HCT116 (cell line): ENCODE measurements at regions not wholly inside any gene's neighbourhood (a gene's known extent, or its start where the extent isn't known, plus 50 kb on each side); places are given as distances from the start of the nearest gene placed in this dataset.

Source experiments
- ATAC-seq: fragments of 200-7000 bp; cut with Tn5 transposase; 2 replicates; pipeline ENCODE4 v1.9.1; 2020; ENCODE audit warnings: mild to moderate bottlenecking, moderate library complexity
- BruUV-seq: library from RNA; stranded (reverse); fragments of 400-500 nt; replicated peaks from 2 replicates; lab custom pipeline; 2021; lab: Mats Ljungman, UMichigan
- CTCF ChIA-PET: fragments of 300-600 bp; sonication (Branson Sonifier 250); formaldehyde crosslinking; loops from one replicate; lab custom pipeline; 2021; ENCODE audit warnings: antibody characterized with exemption; lab: Charles Lee
- POLR2A ChIA-PET: fragments of 300-600, 350-600 bp; sonication (Branson Sonifier 250); formaldehyde crosslinking; loops from one replicate; lab custom pipeline; 2021; ENCODE audit warnings: antibody characterized with exemption; lab: Charles Lee
- RAD21 ChIA-PET, 2 experiments: fragments of 300-600 bp; sonication (Branson Sonifier 250); formaldehyde crosslinking; loops; one replicate each; lab custom pipeline; 2023; ENCODE audit warnings: low total read pairs in 2 of 2; ENCODE audit not compliant: uncharacterized antibody in 2 of 2, unreplicated experiment in 2 of 2, low non-redundant PET in 1 of 2; lab: Charles Lee
- DNase-seq: peaks from one replicate; pipeline ENCODE4 v3.0.0-alpha.2; 2010; ENCODE audit warnings: low read depth, low spot score
- H2AFZ ChIP-seq: fragments of 200-600 bp; shearing (Covaris generic), sonication (generic); 2 replicates; pipeline ENCODE4 v1.6.1; 2017; ENCODE audit warnings: low read depth, mixed run types, mixed read lengths, antibody characterized with exemption, low read length; ENCODE audit not compliant: poor library complexity, severe bottlenecking
- H3K27ac ChIP-seq: 2 replicates; pipeline ENCODE4 v1.5.1; 2012; ENCODE audit warnings: low read depth, low read length
- H3K27me3 ChIP-seq: fragments of 200-600 bp; sonication (generic); 2 replicates; pipeline ENCODE4 v1.6.1; 2016; ENCODE audit warnings: mixed run types, low read length, mixed read lengths; ENCODE audit not compliant: insufficient read depth
- H3K36me3 ChIP-seq, 2 experiments: fragments of 200-500 bp in 1 of 2; fragments of 200-600 bp in 1 of 2; sonication (Bioruptor generic) in 1 of 2; sonication (generic) in 1 of 2; 2 replicates each; pipeline versions ENCODE4 v1.5.1 to v1.6.1; 2014 to 2016; ENCODE audit warnings: low read length in 2 of 2, inconsistent platforms in 1 of 2, mixed read lengths in 1 of 2, mixed run types in 1 of 2; ENCODE audit not compliant: insufficient read depth in 2 of 2, control insufficient read depth in 1 of 2
- H3K4me1 ChIP-seq, 2 experiments: fragments of 200-600 bp in 1 of 2; sonication (generic) in 1 of 2; 2 replicates each; pipeline versions ENCODE4 v1.5.1 to v1.6.1; 2012 to 2017; ENCODE audit warnings: low read length in 2 of 2, inconsistent platforms in 1 of 2, mild to moderate bottlenecking in 1 of 2, mixed read lengths in 1 of 2, mixed run types in 1 of 2, moderate library complexity in 1 of 2; ENCODE audit not compliant: insufficient read depth in 2 of 2, control insufficient read depth in 1 of 2
- H3K4me2 ChIP-seq: fragments of 200-600 bp; sonication (generic); 2 replicates; pipeline ENCODE4 v1.6.1; 2017; ENCODE audit warnings: mixed run types, low read length, mixed read lengths
- H3K4me3 ChIP-seq, 2 experiments: fragments of 200-600 bp in 1 of 2; sonication (generic) in 1 of 2; replicated peaks in 1 of 2; 2 replicates each; pipeline ENCODE4 v1.5.1; 2011 to 2016; ENCODE audit warnings: low read length in 2 of 2, control low read depth in 1 of 2, low read depth in 1 of 2, mild to moderate bottlenecking in 1 of 2, mixed read lengths in 1 of 2, mixed run types in 1 of 2
- H3K79me2 ChIP-seq: fragments of 200-600 bp; sonication (generic); 2 replicates; pipeline ENCODE4 v1.6.1; 2017; ENCODE audit warnings: mild to moderate bottlenecking, mixed run types, low read length, moderate library complexity, mixed read lengths; ENCODE audit not compliant: insufficient read depth
- H3K9ac ChIP-seq: fragments of 200-600 bp; sonication (generic); 2 replicates; pipeline ENCODE4 v1.6.1; 2016; ENCODE audit warnings: low read length, mixed read lengths
- H3K9me2 ChIP-seq: fragments of 200-600 bp; sonication (generic), shearing (Covaris generic); 2 replicates; pipeline ENCODE4 v1.6.1; 2017; ENCODE audit warnings: mixed run types, mild to moderate bottlenecking, moderate library complexity; ENCODE audit not compliant: insufficient read depth
- H3K9me3 ChIP-seq, 2 experiments: fragments of 200-500 bp in 1 of 2; fragments of 200-600 bp in 1 of 2; sonication (Bioruptor generic) in 1 of 2; sonication (generic) in 1 of 2; 2 replicates each; pipeline ENCODE4 v1.6.1; 2014 to 2017; ENCODE audit warnings: low read length in 2 of 2, mixed read lengths in 2 of 2, inconsistent platforms in 1 of 2, low read depth in 1 of 2, mild to moderate bottlenecking in 1 of 2, mixed run types in 1 of 2, moderate library complexity in 1 of 2; ENCODE audit not compliant: control insufficient read depth in 1 of 2, insufficient read depth in 1 of 2
- H4K20me1 ChIP-seq: fragments of 200-600 bp; sonication (generic), shearing (Covaris generic); 2 replicates; pipeline ENCODE4 v1.6.1; 2017; ENCODE audit warnings: mixed run types, mild to moderate bottlenecking, moderate library complexity; ENCODE audit not compliant: insufficient read depth
- CEBPB ChIP-seq: IDR thresholded peaks from 2 replicates; pipeline ENCODE4 v1.6.1; 2012; ENCODE audit warnings: low read depth
- EGR1 ChIP-seq: IDR thresholded peaks from 2 replicates; pipeline ENCODE4 v1.6.1; 2012; ENCODE audit warnings: low read depth
- ELF1 ChIP-seq: IDR thresholded peaks from 2 replicates; pipeline ENCODE4 v1.6.1; 2012; ENCODE audit warnings: low read depth, borderline replicate concordance
- EZH2phosphoT487 ChIP-seq: fragments of 200-600 bp; IDR thresholded peaks from 2 replicates; pipeline ENCODE4 v1.6.1; 2018; ENCODE audit warnings: antibody characterized with exemption, borderline replicate concordance
- FOSL1 ChIP-seq: IDR thresholded peaks from 2 replicates; pipeline ENCODE4 v1.6.1; 2012; ENCODE audit warnings: low read depth
- JUND ChIP-seq: IDR thresholded peaks from 2 replicates; pipeline ENCODE4 v1.6.1; 2012
- POLR2AphosphoS5 ChIP-seq: IDR thresholded peaks from 2 replicates; pipeline ENCODE4 v1.6.1; 2011; ENCODE audit warnings: mild to moderate bottlenecking, low read depth, low read length, moderate library complexity
- RAD21 ChIP-seq: IDR thresholded peaks from 2 replicates; pipeline ENCODE4 v1.6.1; 2012; ENCODE audit warnings: low read depth, mild to moderate bottlenecking
- SIN3A ChIP-seq: IDR thresholded peaks from 2 replicates; pipeline ENCODE4 v1.6.1; 2012; ENCODE audit warnings: low read depth
- SP1 ChIP-seq: IDR thresholded peaks from 2 replicates; pipeline ENCODE4 v1.6.1; 2012; ENCODE audit warnings: low read depth
- TCF7L2 ChIP-seq: IDR thresholded peaks from 2 replicates; pipeline ENCODE4 v1.7.0; 2011; ENCODE audit warnings: borderline replicate concordance, inconsistent platforms; ENCODE audit not compliant: insufficient read depth, insufficient read length; ENCODE audit errors: extremely low read depth
- YY1 ChIP-seq: IDR thresholded peaks from 2 replicates; pipeline ENCODE4 v1.6.1; 2011; ENCODE audit warnings: low read length, low read depth, moderate library complexity, mild to moderate bottlenecking; ENCODE audit not compliant: insufficient replicate concordance; ENCODE audit errors: extremely low read depth
- ZFX ChIP-seq: fragments of 450-650 bp; IDR thresholded peaks from 2 replicates; pipeline ENCODE4 v1.6.1; 2017
- ZNF274 ChIP-seq: fragments of 200-500 bp; sonication (Bioruptor generic); IDR thresholded peaks from 2 replicates; pipeline ENCODE4 v1.6.1; 2014; ENCODE audit warnings: mild to moderate bottlenecking, low read depth, low read length, inconsistent platforms
- intact Hi-C: fragments of 100-400 bp; cut with micrococcal nuclease; formaldehyde crosslinking; loops from 2 replicates; pipeline ENCODE4 v1.10.0; 2022
- TF ChIP-seq, protein P1 (sequence below): IDR thresholded peaks from 2 replicates; pipeline ENCODE4 v1.6.1; 2011; ENCODE audit warnings: mild to moderate bottlenecking, low read length, moderate library complexity; ENCODE audit not compliant: insufficient replicate concordance; ENCODE audit errors: extremely low read depth
- TF ChIP-seq, protein P2 (sequence below), 3 experiments: fragments of 200-600 bp in 1 of 3; sonication (generic) in 1 of 3; IDR thresholded peaks in 2 of 3; conservative IDR thresholded peaks in 1 of 3; 2 replicates each; pipeline ENCODE4 v1.5.1; 2012 to 2017; ENCODE audit warnings: low read depth in 2 of 3, low read length in 2 of 3, antibody characterized with exemption in 1 of 3, borderline replicate concordance in 1 of 3, control low read depth in 1 of 3, mild to moderate bottlenecking in 1 of 3, mixed read lengths in 1 of 3, mixed run types in 1 of 3, moderate library complexity in 1 of 3; ENCODE audit not compliant: insufficient read depth in 1 of 3
- TF ChIP-seq, protein P3 (sequence below): IDR thresholded peaks from 2 replicates; pipeline ENCODE4 v1.6.1; 2012
- TF ChIP-seq, protein P4 (sequence below): IDR thresholded peaks from 2 replicates; pipeline ENCODE4 v1.6.1; 2012; ENCODE audit warnings: low read depth
- TF ChIP-seq, protein P5 (sequence below): IDR thresholded peaks from 2 replicates; pipeline ENCODE4 v1.6.1; 2012

DNA sequence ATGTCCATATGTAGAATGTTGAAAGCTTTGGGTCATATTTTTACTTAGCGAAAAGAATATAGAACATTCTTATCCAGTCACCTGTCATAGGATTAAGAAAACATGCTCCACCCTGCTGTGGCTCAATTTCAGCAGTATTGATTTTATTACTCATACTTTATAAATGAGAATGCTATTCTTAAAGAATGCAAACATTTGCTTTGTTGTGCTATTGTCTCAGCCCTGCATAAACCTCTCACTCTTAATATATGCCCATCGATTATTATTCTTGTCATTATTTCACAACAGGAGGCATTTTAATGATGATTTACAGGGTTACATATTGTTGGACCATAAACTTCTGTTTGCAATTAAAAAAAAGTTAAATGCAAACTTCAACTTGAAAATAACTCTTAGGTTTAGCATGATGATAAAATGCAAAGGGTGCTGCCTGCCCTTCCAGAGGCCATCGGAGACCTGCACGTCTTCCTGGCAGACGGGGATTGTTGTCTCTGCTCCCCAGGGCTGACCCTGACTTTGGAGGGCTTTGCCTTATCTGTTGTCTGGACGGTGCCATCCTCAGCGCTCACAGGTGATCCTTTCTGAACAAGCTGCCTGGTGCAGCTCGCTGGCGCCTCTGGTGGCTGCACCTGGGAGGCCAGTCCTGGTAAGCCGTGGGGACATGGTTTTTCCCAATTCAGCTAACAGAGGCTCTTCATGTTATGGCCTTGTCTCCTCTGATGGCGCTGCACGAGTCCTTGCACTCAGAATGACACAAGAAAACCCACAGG is 50.0 kb upstream of the SHH start:
- BruUV-seq: no TSS peak
- Histone ChIP-seq H4K20me1 (no peaks in the 10 kb centered on the region), H3K4me1 (peaks cover 9 to 26% of the 10 kb centered on the region in 2 experiments; a peak in 2 of 4 replicates), H3K4me3 (no peak overlapping the region), H2AFZ (no peak overlapping the region), H3K27ac (no peak overlapping the region), H3K9ac (no peak overlapping the region), H3K9me3 (no peaks in the 10 kb centered on the region), H3K79me2 (no peaks in the 10 kb centered on the region), H3K9me2 (no peaks in the 10 kb centered on the region), H3K4me2 (peak overlapping the region; percentile 0; the same call in 1 of the 2 replicates), H3K27me3 (peaks cover 24% of the 10 kb centered on the region), H3K36me3 (no peaks in the 10 kb centered on the region)
- POLR2A ChIA-PET: no interaction called here
- DNase-seq: no peak
- RAD21 ChIA-PET: no interaction called here
- peak; percentile 56 for ATAC-seq
- intact Hi-C loops: no loop called here
- CTCF ChIA-PET: interaction anchor here (1.0 to 1.2 kb wide), 2 partner anchors 12 to 103 kb away, joined by 3 to 6 read pairs; no protein-coding TSS in a partner anchor
- TF ChIP-seq, protein P1, sequence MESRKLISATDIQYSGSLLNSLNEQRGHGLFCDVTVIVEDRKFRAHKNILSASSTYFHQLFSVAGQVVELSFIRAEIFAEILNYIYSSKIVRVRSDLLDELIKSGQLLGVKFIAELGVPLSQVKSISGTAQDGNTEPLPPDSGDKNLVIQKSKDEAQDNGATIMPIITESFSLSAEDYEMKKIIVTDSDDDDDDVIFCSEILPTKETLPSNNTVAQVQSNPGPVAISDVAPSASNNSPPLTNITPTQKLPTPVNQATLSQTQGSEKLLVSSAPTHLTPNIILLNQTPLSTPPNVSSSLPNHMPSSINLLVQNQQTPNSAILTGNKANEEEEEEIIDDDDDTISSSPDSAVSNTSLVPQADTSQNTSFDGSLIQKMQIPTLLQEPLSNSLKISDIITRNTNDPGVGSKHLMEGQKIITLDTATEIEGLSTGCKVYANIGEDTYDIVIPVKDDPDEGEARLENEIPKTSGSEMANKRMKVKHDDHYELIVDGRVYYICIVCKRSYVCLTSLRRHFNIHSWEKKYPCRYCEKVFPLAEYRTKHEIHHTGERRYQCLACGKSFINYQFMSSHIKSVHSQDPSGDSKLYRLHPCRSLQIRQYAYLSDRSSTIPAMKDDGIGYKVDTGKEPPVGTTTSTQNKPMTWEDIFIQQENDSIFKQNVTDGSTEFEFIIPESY: no peak
- TF ChIP-seq POLR2AphosphoS5 (no peak), CEBPB (no peak), SIN3A (0 out of 2 replicates have a peak, but pooled peaks have one; percentile 25), EZH2phosphoT487 (no peak), SP1 (no peak), TCF7L2 (no peak), YY1 (no peak), FOSL1 (0 out of 2 replicates have a peak, but pooled peaks have one; percentile 13), ELF1 (no peak), ZNF274 (no peak), JUND (no peak), RAD21 (no peak), EGR1 (no peak), ZFX (no peak)
- TF ChIP-seq, protein P2, sequence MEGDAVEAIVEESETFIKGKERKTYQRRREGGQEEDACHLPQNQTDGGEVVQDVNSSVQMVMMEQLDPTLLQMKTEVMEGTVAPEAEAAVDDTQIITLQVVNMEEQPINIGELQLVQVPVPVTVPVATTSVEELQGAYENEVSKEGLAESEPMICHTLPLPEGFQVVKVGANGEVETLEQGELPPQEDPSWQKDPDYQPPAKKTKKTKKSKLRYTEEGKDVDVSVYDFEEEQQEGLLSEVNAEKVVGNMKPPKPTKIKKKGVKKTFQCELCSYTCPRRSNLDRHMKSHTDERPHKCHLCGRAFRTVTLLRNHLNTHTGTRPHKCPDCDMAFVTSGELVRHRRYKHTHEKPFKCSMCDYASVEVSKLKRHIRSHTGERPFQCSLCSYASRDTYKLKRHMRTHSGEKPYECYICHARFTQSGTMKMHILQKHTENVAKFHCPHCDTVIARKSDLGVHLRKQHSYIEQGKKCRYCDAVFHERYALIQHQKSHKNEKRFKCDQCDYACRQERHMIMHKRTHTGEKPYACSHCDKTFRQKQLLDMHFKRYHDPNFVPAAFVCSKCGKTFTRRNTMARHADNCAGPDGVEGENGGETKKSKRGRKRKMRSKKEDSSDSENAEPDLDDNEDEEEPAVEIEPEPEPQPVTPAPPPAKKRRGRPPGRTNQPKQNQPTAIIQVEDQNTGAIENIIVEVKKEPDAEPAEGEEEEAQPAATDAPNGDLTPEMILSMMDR (IDR thresholded peaks at IDR 0.05 in 2 of 3, conservative IDR thresholded peaks at IDR 0.05 in 1 of 3; ENCODE audit: borderline replicate concordance in 1 of 3, insufficient read depth in 1 of 3, low read depth in 2 of 3, low read length in 2 of 3): peak in 2 of 3 experiments; percentile 50 to 58; a peak in 4 of 6 replicates
- TF ChIP-seq, protein P3, sequence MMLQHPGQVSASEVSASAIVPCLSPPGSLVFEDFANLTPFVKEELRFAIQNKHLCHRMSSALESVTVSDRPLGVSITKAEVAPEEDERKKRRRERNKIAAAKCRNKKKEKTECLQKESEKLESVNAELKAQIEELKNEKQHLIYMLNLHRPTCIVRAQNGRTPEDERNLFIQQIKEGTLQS: no peak
- TF ChIP-seq, protein P4, sequence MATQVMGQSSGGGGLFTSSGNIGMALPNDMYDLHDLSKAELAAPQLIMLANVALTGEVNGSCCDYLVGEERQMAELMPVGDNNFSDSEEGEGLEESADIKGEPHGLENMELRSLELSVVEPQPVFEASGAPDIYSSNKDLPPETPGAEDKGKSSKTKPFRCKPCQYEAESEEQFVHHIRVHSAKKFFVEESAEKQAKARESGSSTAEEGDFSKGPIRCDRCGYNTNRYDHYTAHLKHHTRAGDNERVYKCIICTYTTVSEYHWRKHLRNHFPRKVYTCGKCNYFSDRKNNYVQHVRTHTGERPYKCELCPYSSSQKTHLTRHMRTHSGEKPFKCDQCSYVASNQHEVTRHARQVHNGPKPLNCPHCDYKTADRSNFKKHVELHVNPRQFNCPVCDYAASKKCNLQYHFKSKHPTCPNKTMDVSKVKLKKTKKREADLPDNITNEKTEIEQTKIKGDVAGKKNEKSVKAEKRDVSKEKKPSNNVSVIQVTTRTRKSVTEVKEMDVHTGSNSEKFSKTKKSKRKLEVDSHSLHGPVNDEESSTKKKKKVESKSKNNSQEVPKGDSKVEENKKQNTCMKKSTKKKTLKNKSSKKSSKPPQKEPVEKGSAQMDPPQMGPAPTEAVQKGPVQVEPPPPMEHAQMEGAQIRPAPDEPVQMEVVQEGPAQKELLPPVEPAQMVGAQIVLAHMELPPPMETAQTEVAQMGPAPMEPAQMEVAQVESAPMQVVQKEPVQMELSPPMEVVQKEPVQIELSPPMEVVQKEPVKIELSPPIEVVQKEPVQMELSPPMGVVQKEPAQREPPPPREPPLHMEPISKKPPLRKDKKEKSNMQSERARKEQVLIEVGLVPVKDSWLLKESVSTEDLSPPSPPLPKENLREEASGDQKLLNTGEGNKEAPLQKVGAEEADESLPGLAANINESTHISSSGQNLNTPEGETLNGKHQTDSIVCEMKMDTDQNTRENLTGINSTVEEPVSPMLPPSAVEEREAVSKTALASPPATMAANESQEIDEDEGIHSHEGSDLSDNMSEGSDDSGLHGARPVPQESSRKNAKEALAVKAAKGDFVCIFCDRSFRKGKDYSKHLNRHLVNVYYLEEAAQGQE: no peak
- TF ChIP-seq, protein P5, sequence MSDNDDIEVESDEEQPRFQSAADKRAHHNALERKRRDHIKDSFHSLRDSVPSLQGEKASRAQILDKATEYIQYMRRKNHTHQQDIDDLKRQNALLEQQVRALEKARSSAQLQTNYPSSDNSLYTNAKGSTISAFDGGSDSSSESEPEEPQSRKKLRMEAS: no peak
